ENCODE measurements at regions not wholly inside any gene's neighbourhood (a gene's known extent, or its start where the extent isn't known, plus 50 kb on each side); places are given as distances from the start of the nearest gene placed in this dataset.

DNA sequence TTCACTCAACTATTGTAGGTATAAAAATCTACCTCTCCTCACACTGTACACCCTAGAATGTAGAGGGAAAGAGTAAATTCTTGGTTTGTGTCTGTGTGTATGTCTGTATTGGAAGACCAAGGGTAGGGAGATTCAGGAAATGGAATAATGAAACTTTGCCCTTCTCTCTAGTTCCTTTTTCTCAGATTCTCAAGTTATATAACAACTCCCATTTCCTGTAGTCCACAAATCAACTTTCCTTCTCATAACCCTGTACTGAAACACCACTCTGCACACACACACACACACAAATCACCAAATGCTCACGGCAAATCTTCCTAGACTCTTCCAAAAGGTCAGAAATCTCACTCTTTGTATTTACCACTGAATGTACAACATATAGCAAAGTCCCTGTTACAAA lies 824.5 kb upstream of the DIAPH2 start:
- H3K4me3 Mint-ChIP-seq, result no peak overlapping the region
- H3K4me3 ChIP-seq (ENCODE audit: control insufficient read depth in 1 of 2, extremely low read depth in 1 of 2, low read length in 1 of 2), result no peak overlapping the region
- no peak overlapping the region for H3K27ac ChIP-seq (ENCODE audit: low read length)
- no peaks in the 10 kb centered on the region for H3K36me3 Mint-ChIP-seq
- no peaks in the 10 kb centered on the region for H3K4me1 Mint-ChIP-seq
- no peak overlapping the region for H3K27ac Mint-ChIP-seq
- no CpG with 5 or more reads among the region's 1 CpG for WGBS (ENCODE audit: insufficient coverage)
- DNase-seq (no peak), ATAC-seq (replicated peaks in 1 of 4) (no peak)
- no peaks in the 10 kb centered on the region for H3K4me1 ChIP-seq (ENCODE audit: control insufficient read depth in 1 of 2, extremely low read depth in 1 of 2, insufficient read depth in 2 of 2, low read length in 2 of 2)
- no peaks in the 10 kb centered on the region for H3K9me3 ChIP-seq
- no peaks in the 10 kb centered on the region for H3K36me3 ChIP-seq (ENCODE audit: control insufficient read depth in 2 of 2, extremely low read depth in 1 of 2, insufficient read depth in 1 of 2, low read length in 1 of 2)
- peaks cover 0 to 6% (median 0%) of the 10 kb centered on the region in 3 donors for H3K9me3 Mint-ChIP-seq
- CTCF ChIA-PET, result no interaction called here
- no peaks in the 10 kb centered on the region for H3K27me3 ChIP-seq (replicated peaks in 1 of 2; ENCODE audit: control insufficient read depth in 2 of 2, extremely low read depth in 1 of 2, insufficient read depth in 2 of 2, low read length in 1 of 2)
- POLR2A ChIA-PET, result no interaction called here
- H3K27me3 Mint-ChIP-seq, result no peaks in the 10 kb centered on the region

DNA sequence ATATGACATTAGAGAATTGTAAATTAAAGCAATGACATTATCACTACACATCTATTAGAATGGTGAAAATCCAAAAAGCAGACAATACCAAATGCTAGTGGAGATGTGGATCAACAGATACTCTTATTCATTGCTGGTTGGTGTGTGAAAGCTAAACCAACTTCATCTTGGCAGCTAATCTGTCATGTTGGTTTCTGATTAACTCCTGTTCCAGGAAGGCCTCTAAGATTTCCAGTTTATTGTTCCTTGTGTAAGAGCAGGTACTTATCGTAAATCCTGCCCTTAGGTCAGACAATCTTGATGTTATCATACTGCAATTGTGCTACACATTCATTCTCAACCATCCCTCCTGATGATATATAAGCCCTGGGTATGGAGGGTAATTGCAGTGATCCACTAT lies 809.0 kb upstream of the DIAPH2 start:
- H3K4me3 Mint-ChIP-seq, result no peak overlapping the region
- H3K36me3 Mint-ChIP-seq, result no peaks in the 10 kb centered on the region
- H3K9me3 ChIP-seq, result no peaks in the 10 kb centered on the region
- POLR2A ChIA-PET, result no interaction called here
- H3K27me3 ChIP-seq (replicated peaks in 1 of 2; ENCODE audit: control insufficient read depth in 2 of 2, extremely low read depth in 1 of 2, insufficient read depth in 2 of 2, low read length in 1 of 2), result no peaks in the 10 kb centered on the region
- H3K4me1 ChIP-seq (ENCODE audit: control insufficient read depth in 1 of 2, extremely low read depth in 1 of 2, insufficient read depth in 2 of 2, low read length in 2 of 2), result no peaks in the 10 kb centered on the region
- no peak overlapping the region for H3K4me3 ChIP-seq (ENCODE audit: control insufficient read depth in 1 of 2, extremely low read depth in 1 of 2, low read length in 1 of 2)
- no peak for ATAC-seq (replicated peaks in 1 of 4)
- no peak overlapping the region for H3K27ac ChIP-seq (ENCODE audit: low read length)
- peaks cover 0 to 8% (median 3%) of the 10 kb centered on the region in 3 donors for H3K9me3 Mint-ChIP-seq
- H3K27ac Mint-ChIP-seq, result no peak overlapping the region
- DNase-seq, result no peak
- peaks cover 0 to 5% of the 10 kb centered on the region in 2 donors for H3K27me3 Mint-ChIP-seq
- H3K4me1 Mint-ChIP-seq, result no peaks in the 10 kb centered on the region
- no CpG with 5 or more reads among the region's 1 CpG for WGBS (ENCODE audit: insufficient coverage)
- CTCF ChIA-PET, result no interaction called here
- H3K36me3 ChIP-seq (ENCODE audit: control insufficient read depth in 2 of 2, extremely low read depth in 1 of 2, insufficient read depth in 1 of 2, low read length in 1 of 2), result no peaks in the 10 kb centered on the region

GRCh38 chrX:95878874-95879273 lies 805.8 kb upstream of the DIAPH2 start:
- no peaks in the 10 kb centered on the region for H3K36me3 ChIP-seq (ENCODE audit: control insufficient read depth in 2 of 2, extremely low read depth in 1 of 2, insufficient read depth in 1 of 2, low read length in 1 of 2)
- ATAC-seq (replicated peaks in 1 of 4) (no peak), DNase-seq (no peak)
- H3K4me1 Mint-ChIP-seq, result no peaks in the 10 kb centered on the region
- H3K9me3 Mint-ChIP-seq, result peaks cover 0 to 5% (median 0%) of the 10 kb centered on the region in 3 donors
- H3K27me3 ChIP-seq (replicated peaks in 1 of 2; ENCODE audit: control insufficient read depth in 2 of 2, extremely low read depth in 1 of 2, insufficient read depth in 2 of 2, low read length in 1 of 2), result no peaks in the 10 kb centered on the region
- no peaks in the 10 kb centered on the region for H3K4me1 ChIP-seq (ENCODE audit: control insufficient read depth in 1 of 2, extremely low read depth in 1 of 2, insufficient read depth in 2 of 2, low read length in 2 of 2)
- ChIA-PET CTCF (no interaction called here), POLR2A (no interaction called here)
- no peaks in the 10 kb centered on the region for H3K9me3 ChIP-seq
- H3K4me3 ChIP-seq (ENCODE audit: control insufficient read depth in 1 of 2, extremely low read depth in 1 of 2, low read length in 1 of 2), result no peak overlapping the region
- WGBS (ENCODE audit: insufficient coverage), result no CpG with 5 or more reads among the region's 4 CpGs
- peaks cover 0 to 4% of the 10 kb centered on the region in 2 donors for H3K27me3 Mint-ChIP-seq
- no peak overlapping the region for H3K27ac ChIP-seq (ENCODE audit: low read length)
- no peaks in the 10 kb centered on the region for H3K36me3 Mint-ChIP-seq
- no peak overlapping the region for H3K4me3 Mint-ChIP-seq
- H3K27ac Mint-ChIP-seq, result no peak overlapping the region

GRCh38 chrX:95884186-95884585 lies 800.5 kb upstream of the DIAPH2 start:
- Histone ChIP-seq H3K4me3 (ENCODE audit: control insufficient read depth in 1 of 2, extremely low read depth in 1 of 2, low read length in 1 of 2) (no peak overlapping the region), H3K27ac (ENCODE audit: low read length) (no peak overlapping the region), H3K27me3 (replicated peaks in 1 of 2; ENCODE audit: control insufficient read depth in 2 of 2, extremely low read depth in 1 of 2, insufficient read depth in 2 of 2, low read length in 1 of 2) (no peaks in the 10 kb centered on the region), H3K36me3 (ENCODE audit: control insufficient read depth in 2 of 2, extremely low read depth in 1 of 2, insufficient read depth in 1 of 2, low read length in 1 of 2) (no peaks in the 10 kb centered on the region), H3K4me1 (ENCODE audit: control insufficient read depth in 1 of 2, extremely low read depth in 1 of 2, insufficient read depth in 2 of 2, low read length in 2 of 2) (no peaks in the 10 kb centered on the region), H3K9me3 (no peaks in the 10 kb centered on the region)
- CTCF ChIA-PET, result no interaction called here
- no peaks in the 10 kb centered on the region for H3K4me1 Mint-ChIP-seq
- WGBS (ENCODE audit: insufficient coverage), result no CpG with 5 or more reads among the region's 2 CpGs
- H3K36me3 Mint-ChIP-seq, result no peaks in the 10 kb centered on the region
- H3K27me3 Mint-ChIP-seq, result peaks cover 0 to 10% of the 10 kb centered on the region in 2 donors
- ATAC-seq (replicated peaks in 1 of 4), result no peak
- POLR2A ChIA-PET, result no interaction called here
- H3K27ac Mint-ChIP-seq, result no peak overlapping the region
- no peaks in the 10 kb centered on the region for H3K9me3 Mint-ChIP-seq
- no peak for DNase-seq
- H3K4me3 Mint-ChIP-seq, result no peak overlapping the region

DNA sequence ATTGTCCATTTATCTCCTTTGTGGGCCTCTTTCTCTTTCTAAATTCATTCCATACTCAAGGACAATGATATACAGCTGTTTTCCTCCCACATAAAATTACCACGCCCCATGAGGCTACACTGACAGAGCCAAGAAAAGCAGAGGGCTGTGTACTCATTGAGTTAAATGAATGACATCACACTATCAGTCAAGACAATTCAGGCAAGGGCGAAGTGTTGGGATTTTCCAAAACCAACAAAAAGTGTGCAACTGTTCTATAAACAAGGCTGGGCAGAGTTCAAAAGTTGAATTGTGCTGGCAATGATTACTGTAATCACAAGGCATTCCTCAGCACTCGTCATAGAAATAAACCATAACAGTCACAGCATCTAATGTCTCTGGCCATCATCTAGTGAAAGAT lies 799.6 kb upstream of the DIAPH2 start:
- ChIA-PET POLR2A (no interaction called here), CTCF (no interaction called here)
- H3K36me3 Mint-ChIP-seq, result no peaks in the 10 kb centered on the region
- peaks cover 0 to 10% of the 10 kb centered on the region in 2 donors for H3K27me3 Mint-ChIP-seq
- Histone ChIP-seq H3K4me3 (ENCODE audit: control insufficient read depth in 1 of 2, extremely low read depth in 1 of 2, low read length in 1 of 2) (no peak overlapping the region), H3K9me3 (no peaks in the 10 kb centered on the region), H3K27ac (ENCODE audit: low read length) (no peak overlapping the region), H3K4me1 (ENCODE audit: control insufficient read depth in 1 of 2, extremely low read depth in 1 of 2, insufficient read depth in 2 of 2, low read length in 2 of 2) (no peaks in the 10 kb centered on the region), H3K36me3 (ENCODE audit: control insufficient read depth in 2 of 2, extremely low read depth in 1 of 2, insufficient read depth in 1 of 2, low read length in 1 of 2) (no peaks in the 10 kb centered on the region), H3K27me3 (replicated peaks in 1 of 2; ENCODE audit: control insufficient read depth in 2 of 2, extremely low read depth in 1 of 2, insufficient read depth in 2 of 2, low read length in 1 of 2) (no peaks in the 10 kb centered on the region)
- H3K9me3 Mint-ChIP-seq, result no peaks in the 10 kb centered on the region
- H3K4me1 Mint-ChIP-seq, result no peaks in the 10 kb centered on the region
- no peak for ATAC-seq (replicated peaks in 1 of 4)
- WGBS (ENCODE audit: insufficient coverage), result no CpG with 5 or more reads among the region's 3 CpGs
- no peak overlapping the region for H3K27ac Mint-ChIP-seq
- DNase-seq, result no peak
- no peak overlapping the region for H3K4me3 Mint-ChIP-seq

DNA sequence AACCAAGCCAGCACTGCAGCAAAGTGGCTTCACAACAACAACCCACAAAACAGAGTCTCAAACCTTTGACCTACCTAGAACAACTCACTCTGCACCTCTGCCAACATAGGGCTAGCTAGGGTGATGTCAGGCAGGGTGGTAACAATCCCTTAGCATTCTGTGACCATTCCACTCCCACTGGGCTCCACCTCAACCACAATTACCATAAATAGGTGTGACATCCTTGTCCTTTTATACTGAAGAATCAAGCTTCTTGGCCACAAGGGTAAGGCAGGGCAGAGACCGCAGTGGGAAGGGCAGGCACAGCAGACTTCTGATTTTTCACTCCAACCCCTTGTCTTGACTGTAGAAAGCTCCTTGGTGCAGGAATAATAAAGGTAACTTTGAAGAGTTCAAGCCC lies 795.4 kb upstream of the DIAPH2 start:
- Mint-ChIP-seq H3K9me3 (no peaks in the 10 kb centered on the region), H3K36me3 (no peaks in the 10 kb centered on the region), H3K27ac (no peak overlapping the region), H3K4me3 (no peak overlapping the region), H3K4me1 (no peaks in the 10 kb centered on the region), H3K27me3 (peaks cover 0 to 6% of the 10 kb centered on the region in 2 donors)
- DNase-seq (no peak), ATAC-seq (replicated peaks in 1 of 4) (no peak)
- POLR2A ChIA-PET, result no interaction called here
- H3K9me3 ChIP-seq, result no peaks in the 10 kb centered on the region
- no peaks in the 10 kb centered on the region for H3K36me3 ChIP-seq (ENCODE audit: control insufficient read depth in 2 of 2, extremely low read depth in 1 of 2, insufficient read depth in 1 of 2, low read length in 1 of 2)
- no peaks in the 10 kb centered on the region for H3K4me1 ChIP-seq (ENCODE audit: control insufficient read depth in 1 of 2, extremely low read depth in 1 of 2, insufficient read depth in 2 of 2, low read length in 2 of 2)
- CTCF ChIA-PET, result interaction anchor here in 1 of 2 donors (0.5 kb wide), 1 partner anchor 323 kb away, joined by 3 read pairs; no protein-coding TSS in a partner anchor
- H3K27ac ChIP-seq (ENCODE audit: low read length), result no peak overlapping the region
- H3K27me3 ChIP-seq (replicated peaks in 1 of 2; ENCODE audit: control insufficient read depth in 2 of 2, extremely low read depth in 1 of 2, insufficient read depth in 2 of 2, low read length in 1 of 2), result no peaks in the 10 kb centered on the region
- no peak overlapping the region for H3K4me3 ChIP-seq (ENCODE audit: control insufficient read depth in 1 of 2, extremely low read depth in 1 of 2, low read length in 1 of 2)
- no CpG with 5 or more reads among the region's 1 CpG for WGBS (ENCODE audit: insufficient coverage)

DNA sequence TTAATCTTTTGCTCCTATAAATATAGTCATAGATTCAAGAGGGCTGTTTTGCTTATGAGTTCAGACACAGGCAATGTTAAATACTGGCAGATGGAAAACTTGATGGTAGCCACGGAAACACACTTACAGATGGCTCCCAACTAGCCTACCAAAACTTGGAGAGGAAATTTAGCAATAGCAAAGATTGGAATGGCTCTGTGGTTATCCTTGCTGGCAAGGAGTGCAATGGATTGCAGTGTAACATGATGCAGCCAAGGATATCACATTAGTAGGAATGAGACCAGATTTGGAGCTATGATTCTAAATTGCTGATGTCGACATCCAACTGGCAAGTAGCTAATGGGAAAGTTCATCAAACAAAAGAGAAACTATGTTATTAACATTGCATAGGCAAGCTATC lies 791.0 kb upstream of the DIAPH2 start:
- Histone ChIP-seq H3K9me3 (no peaks in the 10 kb centered on the region), H3K27ac (ENCODE audit: low read length) (no peak overlapping the region), H3K4me1 (ENCODE audit: control insufficient read depth in 1 of 2, extremely low read depth in 1 of 2, insufficient read depth in 2 of 2, low read length in 2 of 2) (no peaks in the 10 kb centered on the region), H3K27me3 (replicated peaks in 1 of 2; ENCODE audit: control insufficient read depth in 2 of 2, extremely low read depth in 1 of 2, insufficient read depth in 2 of 2, low read length in 1 of 2) (no peaks in the 10 kb centered on the region), H3K36me3 (ENCODE audit: control insufficient read depth in 2 of 2, extremely low read depth in 1 of 2, insufficient read depth in 1 of 2, low read length in 1 of 2) (no peaks in the 10 kb centered on the region), H3K4me3 (ENCODE audit: control insufficient read depth in 1 of 2, extremely low read depth in 1 of 2, low read length in 1 of 2) (no peak overlapping the region)
- no peak overlapping the region for H3K27ac Mint-ChIP-seq
- no peaks in the 10 kb centered on the region for H3K4me1 Mint-ChIP-seq
- ATAC-seq (replicated peaks in 1 of 4) (no peak), DNase-seq (no peak)
- H3K36me3 Mint-ChIP-seq, result no peaks in the 10 kb centered on the region
- POLR2A ChIA-PET, result interaction anchor here in 1 of 2 donors (0.5 kb wide), 1 partner anchor 30 kb away, joined by 4 read pairs; no protein-coding TSS in a partner anchor
- H3K9me3 Mint-ChIP-seq, result no peaks in the 10 kb centered on the region
- H3K4me3 Mint-ChIP-seq, result no peak overlapping the region
- WGBS (ENCODE audit: insufficient coverage), result no CpG with 5 or more reads among the region's 2 CpGs
- CTCF ChIA-PET, result no interaction called here
- H3K27me3 Mint-ChIP-seq, result peaks cover 0 to 5% of the 10 kb centered on the region in 2 donors
